ENCODE measurements at regions not wholly inside any gene's neighbourhood (a gene's known extent, or its start where the extent isn't known, plus 50 kb on each side); places are given as distances from the start of the nearest gene placed in this dataset.
A peak's percentile ranks its signal among the peaks of the same experiment; 100 is the strongest.
"Not testable (repeated sequence)": the region's sequence is repeated elsewhere in the genome, so short reads cannot be mapped to it uniquely, and the experiment has no call there.

DNA sequence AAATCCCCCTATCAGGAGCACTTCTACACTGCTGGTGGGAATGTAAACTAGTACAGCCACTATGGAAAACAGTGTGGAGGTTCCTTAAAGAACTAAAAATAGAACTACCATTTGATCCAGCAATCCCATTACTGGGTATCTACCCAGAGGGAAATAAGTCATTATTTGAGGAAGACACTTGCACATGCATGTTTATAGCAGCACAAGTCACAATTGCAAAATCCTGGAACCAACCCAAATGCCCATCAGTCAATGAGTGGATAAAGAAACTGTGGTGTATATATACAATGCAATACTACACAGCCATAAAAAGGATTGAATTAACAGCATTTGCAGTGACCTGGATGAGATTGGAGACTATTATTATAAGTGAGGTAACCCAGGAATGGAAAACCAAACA is 111.7 kb upstream of the ID4 start:
- not testable (repeated sequence) for H3K27me3 ChIP-seq (ENCODE audit: control insufficient read depth in 3 of 3, insufficient read depth in 3 of 3, low read length in 3 of 3); H3K27ac ChIP-seq (ENCODE audit: low read depth in 1 of 3, low read length in 2 of 3); FAIRE-seq; DNase-seq; H3K4me1 ChIP-seq (ENCODE audit: control insufficient read depth in 3 of 3, insufficient read depth in 2 of 3, low read depth in 1 of 3, low read length in 2 of 3); H3K36me3 ChIP-seq (ENCODE audit: control insufficient read depth in 3 of 3, insufficient read depth in 2 of 3, low read depth in 1 of 3, low read length in 3 of 3); H3K4me3 ChIP-seq (ENCODE audit: low read depth in 1 of 3, low read length in 3 of 3); H3K9me3 ChIP-seq (ENCODE audit: control insufficient read depth in 2 of 2, insufficient read depth in 1 of 2, low read depth in 1 of 2, low read length in 1 of 2)

DNA sequence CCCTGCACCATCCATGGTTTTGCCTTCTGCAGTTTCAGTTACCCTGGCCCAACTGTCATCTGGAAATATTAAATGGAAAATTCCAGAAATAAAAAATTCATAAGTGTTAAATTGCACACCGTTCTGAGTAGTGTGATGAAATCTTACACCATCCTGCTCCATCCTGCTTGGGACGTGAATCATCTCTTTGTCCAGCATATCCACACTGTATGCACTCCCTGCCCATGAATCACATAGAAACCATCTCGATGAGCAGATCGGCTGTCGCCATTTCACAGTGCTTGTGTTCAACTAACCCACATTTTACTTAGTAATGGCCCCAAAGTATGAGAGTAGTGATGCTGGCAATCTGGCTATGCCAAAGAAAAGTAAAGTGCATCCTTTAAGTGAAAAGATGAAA is 105.9 kb upstream of the ID4 start:
- Histone ChIP-seq H3K27me3 (ENCODE audit: control insufficient read depth in 3 of 3, insufficient read depth in 3 of 3, low read length in 3 of 3) (no peaks in the 10 kb centered on the region), H3K27ac (ENCODE audit: low read depth in 1 of 3, low read length in 2 of 3) (no peak overlapping the region), H3K4me3 (ENCODE audit: low read depth in 1 of 3, low read length in 3 of 3) (no peak overlapping the region), H3K9me3 (ENCODE audit: control insufficient read depth in 2 of 2, insufficient read depth in 1 of 2, low read depth in 1 of 2, low read length in 1 of 2) (no peaks in the 10 kb centered on the region), H3K36me3 (ENCODE audit: control insufficient read depth in 3 of 3, insufficient read depth in 2 of 3, low read depth in 1 of 3, low read length in 3 of 3) (no peaks in the 10 kb centered on the region), H3K4me1 (ENCODE audit: control insufficient read depth in 3 of 3, insufficient read depth in 2 of 3, low read depth in 1 of 3, low read length in 2 of 3) (no peaks in the 10 kb centered on the region)
- no peak for DNase-seq
- no peak for FAIRE-seq
- WGBS, 3 donors: 86 to 91% (median 89%) methylated on average over 5 of the region's 5 CpGs

DNA sequence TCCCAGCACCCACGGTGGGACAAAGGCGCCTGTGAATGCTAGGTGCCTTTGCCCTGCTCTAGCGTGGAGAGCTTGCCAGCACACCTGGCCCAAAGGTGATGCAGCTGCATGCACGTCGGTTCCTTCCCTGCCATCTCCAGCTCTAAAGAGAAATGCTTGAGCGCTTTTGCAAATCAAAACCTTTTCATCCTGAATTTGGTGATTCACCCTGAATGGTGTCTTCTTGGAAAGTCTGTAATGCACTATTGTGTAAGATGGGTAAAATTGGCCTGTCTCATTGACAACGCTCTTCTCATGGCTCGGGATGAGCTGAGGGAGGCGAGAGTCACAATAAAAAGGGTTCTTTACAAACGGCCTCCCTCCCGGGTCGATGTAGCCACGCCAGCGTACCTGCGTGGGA is 103.1 kb upstream of the ID4 start:
- DNase-seq (no peak), FAIRE-seq (no peak)
- no peaks in the 10 kb centered on the region for H3K36me3 ChIP-seq (ENCODE audit: control insufficient read depth in 3 of 3, insufficient read depth in 2 of 3, low read depth in 1 of 3, low read length in 3 of 3)
- 83 to 86% (median 85%) methylated on average over 15 of the region's 15 CpGs for WGBS, 3 donors
- H3K4me1 ChIP-seq (ENCODE audit: control insufficient read depth in 3 of 3, insufficient read depth in 2 of 3, low read depth in 1 of 3, low read length in 2 of 3): no peaks in the 10 kb centered on the region
- no peaks in the 10 kb centered on the region for H3K27me3 ChIP-seq (ENCODE audit: control insufficient read depth in 3 of 3, insufficient read depth in 3 of 3, low read length in 3 of 3)
- no peak overlapping the region for H3K4me3 ChIP-seq (ENCODE audit: low read depth in 1 of 3, low read length in 3 of 3)
- no peaks in the 10 kb centered on the region for H3K9me3 ChIP-seq (ENCODE audit: control insufficient read depth in 2 of 2, insufficient read depth in 1 of 2, low read depth in 1 of 2, low read length in 1 of 2)
- no peak overlapping the region for H3K27ac ChIP-seq (ENCODE audit: low read depth in 1 of 3, low read length in 2 of 3)

DNA sequence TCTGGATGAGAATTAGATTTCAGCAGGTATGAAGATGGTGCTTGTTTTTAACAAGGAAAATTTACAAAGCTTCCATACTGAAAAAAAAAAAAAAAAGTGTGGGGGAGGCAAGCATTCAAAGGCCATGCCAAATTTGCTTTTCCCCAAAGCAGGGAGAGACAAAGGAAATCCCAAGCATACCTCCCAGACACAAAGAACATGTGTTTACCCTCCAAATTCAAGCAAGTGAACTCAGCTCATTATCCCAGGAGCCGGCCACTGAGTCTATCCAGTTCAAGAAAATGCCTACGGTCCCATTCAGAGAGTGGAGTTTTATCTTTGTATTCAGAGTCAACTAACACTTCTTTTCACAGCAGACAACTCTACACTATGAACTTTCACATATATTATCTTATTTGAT is 102.7 kb upstream of the ID4 start:
- Histone ChIP-seq H3K9me3 (ENCODE audit: control insufficient read depth in 2 of 2, insufficient read depth in 1 of 2, low read depth in 1 of 2, low read length in 1 of 2) (no peaks in the 10 kb centered on the region), H3K27ac (ENCODE audit: low read depth in 1 of 3, low read length in 2 of 3) (no peak overlapping the region), H3K27me3 (ENCODE audit: control insufficient read depth in 3 of 3, insufficient read depth in 3 of 3, low read length in 3 of 3) (no peaks in the 10 kb centered on the region), H3K4me3 (ENCODE audit: low read depth in 1 of 3, low read length in 3 of 3) (no peak overlapping the region), H3K36me3 (ENCODE audit: control insufficient read depth in 3 of 3, insufficient read depth in 2 of 3, low read depth in 1 of 3, low read length in 3 of 3) (no peaks in the 10 kb centered on the region), H3K4me1 (ENCODE audit: control insufficient read depth in 3 of 3, insufficient read depth in 2 of 3, low read depth in 1 of 3, low read length in 2 of 3) (no peaks in the 10 kb centered on the region)
- no peak for DNase-seq
- 81 to 85% (median 82%) methylated on average over 2 of the region's 2 CpGs for WGBS, 3 donors
- FAIRE-seq: no peak

DNA sequence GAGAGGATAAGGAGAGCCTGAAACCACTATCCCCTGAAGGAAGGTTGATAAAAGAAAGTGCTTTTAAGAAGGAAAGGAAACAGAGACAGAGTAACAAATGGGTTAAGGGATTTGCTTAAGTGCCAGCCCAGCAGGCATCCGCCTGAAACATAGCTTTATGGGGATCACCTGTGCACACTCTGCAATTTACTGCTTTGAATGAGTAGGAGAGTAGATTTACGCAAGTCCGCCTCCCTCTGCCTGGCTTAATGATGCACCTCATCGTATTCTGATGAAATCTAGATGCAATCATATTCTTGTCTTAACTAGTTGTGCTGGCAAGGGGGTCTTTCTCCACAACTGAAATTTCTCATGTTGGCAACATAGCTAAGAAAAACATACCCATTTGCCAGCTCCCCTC is 101.1 kb upstream of the ID4 start:
- WGBS, 3 donors: 80 to 86% (median 84%) methylated on average over 4 of the region's 4 CpGs

DNA sequence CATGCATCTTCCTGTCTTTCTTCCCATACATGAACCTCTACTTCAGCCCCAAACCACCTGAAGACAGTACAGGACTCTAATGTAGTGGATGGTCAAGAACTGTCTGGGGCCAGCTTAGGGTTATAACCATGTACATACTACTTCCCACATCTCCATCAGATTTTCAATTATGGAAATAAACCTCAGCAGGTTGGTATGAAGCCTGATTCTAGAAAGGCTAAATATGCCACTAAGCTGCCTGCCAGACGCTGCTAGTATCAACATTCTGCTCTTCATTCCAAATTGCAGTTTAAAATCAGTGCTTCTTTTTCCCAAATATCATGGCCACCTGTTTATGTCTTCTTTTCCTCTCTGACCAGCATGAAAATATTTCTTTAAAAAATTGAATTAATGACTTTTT is 99.2 kb upstream of the ID4 start:
- H3K36me3 ChIP-seq (ENCODE audit: control insufficient read depth in 3 of 3, insufficient read depth in 2 of 3, low read depth in 1 of 3, low read length in 3 of 3): no peaks in the 10 kb centered on the region
- no peak overlapping the region for H3K27ac ChIP-seq (ENCODE audit: low read depth in 1 of 3, low read length in 2 of 3)
- no peak for FAIRE-seq

More for the DNA sequence above, 101.1 kb upstream of the ID4 start:
- Histone ChIP-seq H3K4me1 (ENCODE audit: control insufficient read depth in 3 of 3, insufficient read depth in 2 of 3, low read depth in 1 of 3, low read length in 2 of 3) (no peaks in the 10 kb centered on the region), H3K27ac (ENCODE audit: low read depth in 1 of 3, low read length in 2 of 3) (no peak overlapping the region), H3K9me3 (ENCODE audit: control insufficient read depth in 2 of 2, insufficient read depth in 1 of 2, low read depth in 1 of 2, low read length in 1 of 2) (no peaks in the 10 kb centered on the region), H3K27me3 (ENCODE audit: control insufficient read depth in 3 of 3, insufficient read depth in 3 of 3, low read length in 3 of 3) (no peaks in the 10 kb centered on the region), H3K36me3 (ENCODE audit: control insufficient read depth in 3 of 3, insufficient read depth in 2 of 3, low read depth in 1 of 3, low read length in 3 of 3) (no peaks in the 10 kb centered on the region), H3K4me3 (ENCODE audit: low read depth in 1 of 3, low read length in 3 of 3) (no peak overlapping the region)
- FAIRE-seq: no peak
- no peak for DNase-seq

DNA sequence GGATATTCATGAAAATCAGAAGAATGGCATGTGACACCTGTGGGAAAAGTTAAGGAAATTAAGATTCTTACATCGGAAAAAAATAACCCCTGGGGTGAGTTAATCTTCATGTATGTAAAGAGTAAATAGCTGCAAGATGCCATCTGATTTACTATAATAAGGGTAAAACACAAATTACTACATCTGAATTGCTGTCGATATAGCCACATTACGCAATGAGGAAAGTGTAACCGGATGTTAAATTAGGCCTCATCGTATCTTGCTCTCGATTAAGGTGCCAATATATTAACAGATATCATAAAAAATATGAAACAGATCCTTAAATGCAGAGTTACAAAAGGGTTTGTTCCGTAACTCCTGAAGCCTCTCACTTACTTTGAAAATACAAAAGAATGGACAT is 87.4 kb upstream of the ID4 start:
- no peak for FAIRE-seq

More for the DNA sequence above, 99.2 kb upstream of the ID4 start:
- 67 to 96% (median 90%) methylated on average over 1 of the region's 1 CpG for WGBS, 3 donors
- H3K9me3 ChIP-seq (ENCODE audit: control insufficient read depth in 2 of 2, insufficient read depth in 1 of 2, low read depth in 1 of 2, low read length in 1 of 2): no peaks in the 10 kb centered on the region
- H3K4me1 ChIP-seq (ENCODE audit: control insufficient read depth in 3 of 3, insufficient read depth in 2 of 3, low read depth in 1 of 3, low read length in 2 of 3): no peaks in the 10 kb centered on the region
- H3K4me3 ChIP-seq (ENCODE audit: low read depth in 1 of 3, low read length in 3 of 3): no peak overlapping the region
- DNase-seq: no peak
- no peaks in the 10 kb centered on the region for H3K27me3 ChIP-seq (ENCODE audit: control insufficient read depth in 3 of 3, insufficient read depth in 3 of 3, low read length in 3 of 3)

DNA sequence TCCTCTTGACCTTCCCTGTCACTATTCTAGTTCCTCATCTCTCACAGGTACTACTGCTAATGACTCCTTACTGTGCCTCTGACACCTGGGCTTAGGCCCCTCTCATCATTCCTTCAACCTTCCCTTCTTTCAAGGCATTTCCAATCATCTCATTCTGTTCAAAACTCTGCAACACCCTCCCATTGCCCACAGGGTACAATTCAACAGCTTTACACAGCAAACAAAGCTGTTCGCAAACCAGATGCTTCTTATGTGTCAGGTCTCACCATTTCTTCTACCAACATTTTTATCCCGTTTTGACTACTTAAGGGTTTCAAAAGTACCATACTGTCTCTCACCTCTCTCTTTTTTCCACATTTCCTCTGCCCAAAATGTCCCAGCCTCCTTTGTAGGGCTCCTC is 84.4 kb upstream of the ID4 start:
- no peak overlapping the region for H3K4me3 ChIP-seq (ENCODE audit: low read depth in 1 of 3, low read length in 3 of 3)
- H3K9me3 ChIP-seq (ENCODE audit: control insufficient read depth in 2 of 2, insufficient read depth in 1 of 2, low read depth in 1 of 2, low read length in 1 of 2): no peaks in the 10 kb centered on the region
- no peak for DNase-seq
- no peak overlapping the region for H3K27ac ChIP-seq (ENCODE audit: low read depth in 1 of 3, low read length in 2 of 3)
- no peaks in the 10 kb centered on the region for H3K4me1 ChIP-seq (ENCODE audit: control insufficient read depth in 3 of 3, insufficient read depth in 2 of 3, low read depth in 1 of 3, low read length in 2 of 3)
- FAIRE-seq: no peak
- no peaks in the 10 kb centered on the region for H3K27me3 ChIP-seq (ENCODE audit: control insufficient read depth in 3 of 3, insufficient read depth in 3 of 3, low read length in 3 of 3)
- H3K36me3 ChIP-seq (ENCODE audit: control insufficient read depth in 3 of 3, insufficient read depth in 2 of 3, low read depth in 1 of 3, low read length in 3 of 3): no peaks in the 10 kb centered on the region
- 76 to 83% (median 83%) methylated on average over 2 of the region's 2 CpGs for WGBS, 3 donors

More for the DNA sequence above, 87.4 kb upstream of the ID4 start:
- 80 to 89% (median 84%) methylated on average over 7 of the region's 7 CpGs for WGBS, 3 donors
- Histone ChIP-seq H3K4me3 (ENCODE audit: low read depth in 1 of 3, low read length in 3 of 3) (no peak overlapping the region), H3K27me3 (ENCODE audit: control insufficient read depth in 3 of 3, insufficient read depth in 3 of 3, low read length in 3 of 3) (no peaks in the 10 kb centered on the region), H3K9me3 (ENCODE audit: control insufficient read depth in 2 of 2, insufficient read depth in 1 of 2, low read depth in 1 of 2, low read length in 1 of 2) (no peaks in the 10 kb centered on the region), H3K4me1 (ENCODE audit: control insufficient read depth in 3 of 3, insufficient read depth in 2 of 3, low read depth in 1 of 3, low read length in 2 of 3) (no peaks in the 10 kb centered on the region), H3K36me3 (ENCODE audit: control insufficient read depth in 3 of 3, insufficient read depth in 2 of 3, low read depth in 1 of 3, low read length in 3 of 3) (no peaks in the 10 kb centered on the region), H3K27ac (ENCODE audit: low read depth in 1 of 3, low read length in 2 of 3) (no peak overlapping the region)
- no peak for DNase-seq

DNA sequence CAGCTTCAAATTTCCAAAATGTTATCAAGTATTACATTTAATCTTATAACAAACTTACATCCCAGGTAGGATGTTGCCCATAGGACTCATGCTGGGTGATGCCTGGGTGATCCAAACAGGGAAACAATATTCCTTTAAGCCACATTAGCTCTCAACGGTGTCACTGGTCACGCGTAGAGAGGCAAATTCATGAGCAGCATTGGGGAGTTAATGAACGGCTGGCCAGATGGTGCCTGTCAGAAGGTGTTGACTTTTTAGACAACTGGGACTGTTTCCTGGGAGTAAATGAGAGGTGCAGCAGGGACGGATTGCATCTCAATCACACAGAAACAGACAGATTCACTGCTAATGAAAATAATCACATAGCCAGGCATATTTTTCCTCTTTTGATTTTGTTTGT is 83.3 kb upstream of the ID4 start:
- no peaks in the 10 kb centered on the region for H3K9me3 ChIP-seq (ENCODE audit: control insufficient read depth in 2 of 2, insufficient read depth in 1 of 2, low read depth in 1 of 2, low read length in 1 of 2)
- FAIRE-seq: no peak
- H3K36me3 ChIP-seq (ENCODE audit: control insufficient read depth in 3 of 3, insufficient read depth in 2 of 3, low read depth in 1 of 3, low read length in 3 of 3): no peaks in the 10 kb centered on the region
- H3K27ac ChIP-seq (ENCODE audit: low read depth in 1 of 3, low read length in 2 of 3): no peak overlapping the region
- no peaks in the 10 kb centered on the region for H3K27me3 ChIP-seq (ENCODE audit: control insufficient read depth in 3 of 3, insufficient read depth in 3 of 3, low read length in 3 of 3)
- 59 to 84% (median 62%) methylated on average over 5 of the region's 5 CpGs for whole genome bisulfite sequencing, 3 donors
- H3K4me3 ChIP-seq (ENCODE audit: low read depth in 1 of 3, low read length in 3 of 3): no peak overlapping the region
- H3K4me1 ChIP-seq (ENCODE audit: control insufficient read depth in 3 of 3, insufficient read depth in 2 of 3, low read depth in 1 of 3, low read length in 2 of 3): no peaks in the 10 kb centered on the region
- peak; percentile 4 to 5 for DNase-seq

Measured in small intestine (tissue), 7 donors.